22Rv1 (cell line): ENCODE measurements at regions not wholly inside any gene's neighbourhood (a gene's known extent, or its start where the extent isn't known, plus 50 kb on each side); places are given as distances from the start of the nearest gene placed in this dataset.

ENCODE experiments used
- CTCF ChIP-seq: fragments of 450-650 bp; IDR thresholded peaks from 2 replicates; pipeline ENCODE4 v1.5.1; 2017; ENCODE audit warnings: mild to moderate bottlenecking
- ZFX ChIP-seq: fragments of 450-650 bp; IDR thresholded peaks from 2 replicates; pipeline ENCODE4 v1.6.1; 2017; ENCODE audit warnings: antibody characterized with exemption, borderline replicate concordance

- TF ChIP-seq CTCF (no peak), ZFX (no peak)
Observed at GRCh38 chr10:8594711-8595110, 540.2 kb downstream of the GATA3 start.
